ENCODE measurements at regions not wholly inside any gene's neighbourhood (a gene's known extent, or its start where the extent isn't known, plus 50 kb on each side); places are given as distances from the start of the nearest gene placed in this dataset.

DNA sequence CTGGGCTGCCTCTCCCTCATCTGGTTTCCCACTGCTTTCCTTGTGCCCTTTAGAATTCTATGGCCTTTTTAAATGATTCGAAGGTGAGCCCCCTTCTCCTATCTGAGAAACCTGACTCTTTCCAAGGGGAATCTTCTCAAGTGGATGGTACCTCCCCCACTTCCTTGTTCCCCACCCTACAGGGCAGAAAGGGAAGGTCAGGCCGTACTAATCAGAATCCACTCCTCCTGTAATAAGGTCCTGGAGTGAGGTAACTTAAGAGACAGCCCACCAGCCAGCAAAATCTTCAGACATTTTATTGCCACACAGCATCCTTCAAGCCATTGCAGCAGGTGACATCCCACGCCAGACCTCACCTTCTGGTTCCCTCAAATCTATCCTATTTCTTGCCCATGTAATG, 84.5 kb downstream of the MINAR1 start (continued):
- TF ChIP-seq, protein P1, sequence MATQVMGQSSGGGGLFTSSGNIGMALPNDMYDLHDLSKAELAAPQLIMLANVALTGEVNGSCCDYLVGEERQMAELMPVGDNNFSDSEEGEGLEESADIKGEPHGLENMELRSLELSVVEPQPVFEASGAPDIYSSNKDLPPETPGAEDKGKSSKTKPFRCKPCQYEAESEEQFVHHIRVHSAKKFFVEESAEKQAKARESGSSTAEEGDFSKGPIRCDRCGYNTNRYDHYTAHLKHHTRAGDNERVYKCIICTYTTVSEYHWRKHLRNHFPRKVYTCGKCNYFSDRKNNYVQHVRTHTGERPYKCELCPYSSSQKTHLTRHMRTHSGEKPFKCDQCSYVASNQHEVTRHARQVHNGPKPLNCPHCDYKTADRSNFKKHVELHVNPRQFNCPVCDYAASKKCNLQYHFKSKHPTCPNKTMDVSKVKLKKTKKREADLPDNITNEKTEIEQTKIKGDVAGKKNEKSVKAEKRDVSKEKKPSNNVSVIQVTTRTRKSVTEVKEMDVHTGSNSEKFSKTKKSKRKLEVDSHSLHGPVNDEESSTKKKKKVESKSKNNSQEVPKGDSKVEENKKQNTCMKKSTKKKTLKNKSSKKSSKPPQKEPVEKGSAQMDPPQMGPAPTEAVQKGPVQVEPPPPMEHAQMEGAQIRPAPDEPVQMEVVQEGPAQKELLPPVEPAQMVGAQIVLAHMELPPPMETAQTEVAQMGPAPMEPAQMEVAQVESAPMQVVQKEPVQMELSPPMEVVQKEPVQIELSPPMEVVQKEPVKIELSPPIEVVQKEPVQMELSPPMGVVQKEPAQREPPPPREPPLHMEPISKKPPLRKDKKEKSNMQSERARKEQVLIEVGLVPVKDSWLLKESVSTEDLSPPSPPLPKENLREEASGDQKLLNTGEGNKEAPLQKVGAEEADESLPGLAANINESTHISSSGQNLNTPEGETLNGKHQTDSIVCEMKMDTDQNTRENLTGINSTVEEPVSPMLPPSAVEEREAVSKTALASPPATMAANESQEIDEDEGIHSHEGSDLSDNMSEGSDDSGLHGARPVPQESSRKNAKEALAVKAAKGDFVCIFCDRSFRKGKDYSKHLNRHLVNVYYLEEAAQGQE (IDR thresholded peaks at IDR 0.05): no peak

DNA sequence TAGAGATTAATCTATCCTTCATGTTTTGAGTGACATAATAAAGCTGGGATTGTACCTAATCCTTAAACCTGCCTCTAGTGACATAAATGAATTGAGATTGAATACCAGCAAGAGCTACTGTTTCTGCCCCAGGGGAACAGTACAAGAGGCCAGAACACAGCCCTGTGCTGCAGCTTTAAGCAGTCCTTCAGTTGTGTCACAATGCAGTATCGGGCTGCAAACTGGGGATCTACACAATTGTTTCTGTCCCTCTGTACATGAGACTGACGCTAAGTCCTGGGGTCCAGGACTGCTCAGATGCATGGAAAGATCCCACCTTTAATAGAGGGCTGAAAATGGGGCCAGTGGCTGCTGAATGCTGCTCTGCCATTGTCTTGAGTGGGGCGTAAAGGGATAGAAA, 87.5 kb downstream of the MINAR1 start:
- H3K9me3 ChIP-seq (ENCODE audit: control insufficient read depth in 4 of 4, low read length in 3 of 4): no peaks in the 10 kb centered on the region
- DNase-seq (ENCODE audit: low spot score): no peak
- peaks cover 0 to 2% (median 0%) of the 10 kb centered on the region in 4 donors for H3K4me1 ChIP-seq (ENCODE audit: control insufficient read depth in 4 of 4, insufficient read depth in 4 of 4, low read length in 3 of 4)
- no peak overlapping the region for H3K27ac ChIP-seq (ENCODE audit: low read depth in 1 of 2, low read length in 2 of 2)
- H3K36me3 ChIP-seq (ENCODE audit: control insufficient read depth in 4 of 4, insufficient read depth in 3 of 4, low read depth in 1 of 4, low read length in 3 of 4): no peaks in the 10 kb centered on the region
- H3K9ac ChIP-seq (ENCODE audit: low read depth in 1 of 2, low read length in 2 of 2): no peak overlapping the region
- WGBS: 91% methylated on average over 3 of the region's 3 CpGs
- H3K4me3 ChIP-seq (ENCODE audit: low read depth in 1 of 3, low read length in 3 of 3): no peak overlapping the region
- no peaks in the 10 kb centered on the region for H3K27me3 ChIP-seq (ENCODE audit: control insufficient read depth in 4 of 4, insufficient read depth in 4 of 4, low read length in 3 of 4)
- TF ChIP-seq, protein P2, sequence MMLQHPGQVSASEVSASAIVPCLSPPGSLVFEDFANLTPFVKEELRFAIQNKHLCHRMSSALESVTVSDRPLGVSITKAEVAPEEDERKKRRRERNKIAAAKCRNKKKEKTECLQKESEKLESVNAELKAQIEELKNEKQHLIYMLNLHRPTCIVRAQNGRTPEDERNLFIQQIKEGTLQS (IDR thresholded peaks at IDR 0.05): no peak
- TF ChIP-seq YY1 (IDR thresholded peaks at IDR 0.05): no peak
- TF ChIP-seq TAF1 (conservative IDR thresholded peaks at IDR 0.05): no peak
- no peak for TF ChIP-seq SP1 (IDR thresholded peaks at IDR 0.05)
- TF ChIP-seq, protein P3, sequence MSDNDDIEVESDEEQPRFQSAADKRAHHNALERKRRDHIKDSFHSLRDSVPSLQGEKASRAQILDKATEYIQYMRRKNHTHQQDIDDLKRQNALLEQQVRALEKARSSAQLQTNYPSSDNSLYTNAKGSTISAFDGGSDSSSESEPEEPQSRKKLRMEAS (IDR thresholded peaks at IDR 0.05): no peak
- TF ChIP-seq, protein P4, sequence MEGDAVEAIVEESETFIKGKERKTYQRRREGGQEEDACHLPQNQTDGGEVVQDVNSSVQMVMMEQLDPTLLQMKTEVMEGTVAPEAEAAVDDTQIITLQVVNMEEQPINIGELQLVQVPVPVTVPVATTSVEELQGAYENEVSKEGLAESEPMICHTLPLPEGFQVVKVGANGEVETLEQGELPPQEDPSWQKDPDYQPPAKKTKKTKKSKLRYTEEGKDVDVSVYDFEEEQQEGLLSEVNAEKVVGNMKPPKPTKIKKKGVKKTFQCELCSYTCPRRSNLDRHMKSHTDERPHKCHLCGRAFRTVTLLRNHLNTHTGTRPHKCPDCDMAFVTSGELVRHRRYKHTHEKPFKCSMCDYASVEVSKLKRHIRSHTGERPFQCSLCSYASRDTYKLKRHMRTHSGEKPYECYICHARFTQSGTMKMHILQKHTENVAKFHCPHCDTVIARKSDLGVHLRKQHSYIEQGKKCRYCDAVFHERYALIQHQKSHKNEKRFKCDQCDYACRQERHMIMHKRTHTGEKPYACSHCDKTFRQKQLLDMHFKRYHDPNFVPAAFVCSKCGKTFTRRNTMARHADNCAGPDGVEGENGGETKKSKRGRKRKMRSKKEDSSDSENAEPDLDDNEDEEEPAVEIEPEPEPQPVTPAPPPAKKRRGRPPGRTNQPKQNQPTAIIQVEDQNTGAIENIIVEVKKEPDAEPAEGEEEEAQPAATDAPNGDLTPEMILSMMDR (IDR thresholded peaks at IDR 0.05; ENCODE audit: low read depth, low read length, missing input control): no peak
- TF ChIP-seq FOXA2 (IDR thresholded peaks at IDR 0.05): no peak
- no peak for TF ChIP-seq FOXA1 (IDR thresholded peaks at IDR 0.05)
- no peak for TF ChIP-seq EGR1 (IDR thresholded peaks at IDR 0.05; ENCODE audit: low read depth in 2 of 2)
- TF ChIP-seq HNF4G (IDR thresholded peaks at IDR 0.05): no peak
- TF ChIP-seq, protein P5, sequence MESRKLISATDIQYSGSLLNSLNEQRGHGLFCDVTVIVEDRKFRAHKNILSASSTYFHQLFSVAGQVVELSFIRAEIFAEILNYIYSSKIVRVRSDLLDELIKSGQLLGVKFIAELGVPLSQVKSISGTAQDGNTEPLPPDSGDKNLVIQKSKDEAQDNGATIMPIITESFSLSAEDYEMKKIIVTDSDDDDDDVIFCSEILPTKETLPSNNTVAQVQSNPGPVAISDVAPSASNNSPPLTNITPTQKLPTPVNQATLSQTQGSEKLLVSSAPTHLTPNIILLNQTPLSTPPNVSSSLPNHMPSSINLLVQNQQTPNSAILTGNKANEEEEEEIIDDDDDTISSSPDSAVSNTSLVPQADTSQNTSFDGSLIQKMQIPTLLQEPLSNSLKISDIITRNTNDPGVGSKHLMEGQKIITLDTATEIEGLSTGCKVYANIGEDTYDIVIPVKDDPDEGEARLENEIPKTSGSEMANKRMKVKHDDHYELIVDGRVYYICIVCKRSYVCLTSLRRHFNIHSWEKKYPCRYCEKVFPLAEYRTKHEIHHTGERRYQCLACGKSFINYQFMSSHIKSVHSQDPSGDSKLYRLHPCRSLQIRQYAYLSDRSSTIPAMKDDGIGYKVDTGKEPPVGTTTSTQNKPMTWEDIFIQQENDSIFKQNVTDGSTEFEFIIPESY (IDR thresholded peaks at IDR 0.05): no peak
- no peak for TF ChIP-seq RXRA (IDR thresholded peaks at IDR 0.05)
- no peak for TF ChIP-seq RAD21 (IDR thresholded peaks at IDR 0.05)
- no peak for TF ChIP-seq JUND (IDR thresholded peaks at IDR 0.05)
- TF ChIP-seq GABPA (IDR thresholded peaks at IDR 0.05 in 1 of 2, conservative IDR thresholded peaks at IDR 0.05 in 1 of 2): no peak
- TF ChIP-seq HNF4A (conservative IDR thresholded peaks at IDR 0.05): no peak

Measured in liver (tissue), 8 donors.